ENCODE measurements at regions not wholly inside any gene's neighbourhood (a gene's known extent, or its start where the extent isn't known, plus 50 kb on each side); places are given as distances from the start of the nearest gene placed in this dataset.

GRCh38 chr10:91023700-91024398, 103.0 kb upstream of the ANKRD1 start:
- no peaks in the 10 kb centered on the region for H3K36me3 ChIP-seq (ENCODE audit: control insufficient read depth in 3 of 3, insufficient read depth in 2 of 3, low read depth in 1 of 3, low read length in 3 of 3)
- H3K4me3 ChIP-seq (ENCODE audit: low read depth in 1 of 3, low read length in 3 of 3): no peak overlapping the region
- no peaks in the 10 kb centered on the region for H3K9me3 ChIP-seq (ENCODE audit: control insufficient read depth in 2 of 2, insufficient read depth in 1 of 2, low read depth in 1 of 2, low read length in 1 of 2)
- DNase-seq (no peak), FAIRE-seq (no peak)
- H3K27ac ChIP-seq (ENCODE audit: low read depth in 1 of 3, low read length in 2 of 3): no peak overlapping the region
- H3K4me1 ChIP-seq (ENCODE audit: control insufficient read depth in 3 of 3, insufficient read depth in 2 of 3, low read depth in 1 of 3, low read length in 2 of 3): no peaks in the 10 kb centered on the region
- 69 to 81% (median 77%) methylated on average over 7 of the region's 7 CpGs for WGBS, 3 donors
- peaks cover 0 to 6% (median 0%) of the 10 kb centered on the region in 3 donors for H3K27me3 ChIP-seq (ENCODE audit: control insufficient read depth in 3 of 3, insufficient read depth in 3 of 3, low read length in 3 of 3)

GRCh38 chr10:91024541-91024940, 103.7 kb upstream of the ANKRD1 start:
- 65 to 71% (median 70%) methylated on average over 3 of the region's 3 CpGs for WGBS, 3 donors
- no peaks in the 10 kb centered on the region for H3K36me3 ChIP-seq (ENCODE audit: control insufficient read depth in 3 of 3, insufficient read depth in 2 of 3, low read depth in 1 of 3, low read length in 3 of 3)
- FAIRE-seq: no peak

GRCh38 chr10:91032611-91033206, 111.8 kb upstream of the ANKRD1 start:
- WGBS, 3 donors: 65 to 69% (median 67%) methylated on average over 5 of the region's 5 CpGs
- FAIRE-seq: no peak
- DNase-seq: no peak

More at GRCh38 chr10:91024541-91024940, 103.7 kb upstream of the ANKRD1 start:
- peaks cover 0 to 6% (median 0%) of the 10 kb centered on the region in 3 donors for H3K27me3 ChIP-seq (ENCODE audit: control insufficient read depth in 3 of 3, insufficient read depth in 3 of 3, low read length in 3 of 3)
- no peak overlapping the region for H3K27ac ChIP-seq (ENCODE audit: low read depth in 1 of 3, low read length in 2 of 3)
- no peaks in the 10 kb centered on the region for H3K9me3 ChIP-seq (ENCODE audit: control insufficient read depth in 2 of 2, insufficient read depth in 1 of 2, low read depth in 1 of 2, low read length in 1 of 2)
- no peak overlapping the region for H3K4me3 ChIP-seq (ENCODE audit: low read depth in 1 of 3, low read length in 3 of 3)
- no peak for DNase-seq
- no peaks in the 10 kb centered on the region for H3K4me1 ChIP-seq (ENCODE audit: control insufficient read depth in 3 of 3, insufficient read depth in 2 of 3, low read depth in 1 of 3, low read length in 2 of 3)

GRCh38 chr10:91033324-91033950, 112.5 kb upstream of the ANKRD1 start:
- Histone ChIP-seq H3K4me3 (ENCODE audit: low read depth in 1 of 3, low read length in 3 of 3) (no peak overlapping the region), H3K27me3 (ENCODE audit: control insufficient read depth in 3 of 3, insufficient read depth in 3 of 3, low read length in 3 of 3) (peaks cover 0 to 3% (median 0%) of the 10 kb centered on the region in 3 donors), H3K9me3 (ENCODE audit: control insufficient read depth in 2 of 2, insufficient read depth in 1 of 2, low read depth in 1 of 2, low read length in 1 of 2) (no peaks in the 10 kb centered on the region), H3K27ac (ENCODE audit: low read depth in 1 of 3, low read length in 2 of 3) (no peak overlapping the region), H3K36me3 (ENCODE audit: control insufficient read depth in 3 of 3, insufficient read depth in 2 of 3, low read depth in 1 of 3, low read length in 3 of 3) (no peaks in the 10 kb centered on the region), H3K4me1 (ENCODE audit: control insufficient read depth in 3 of 3, insufficient read depth in 2 of 3, low read depth in 1 of 3, low read length in 2 of 3) (no peaks in the 10 kb centered on the region)
- DNase-seq: no peak
- 46 to 65% (median 59%) methylated on average over 6 of the region's 6 CpGs for WGBS, 3 donors
- no peak for FAIRE-seq

More at GRCh38 chr10:91032611-91033206, 111.8 kb upstream of the ANKRD1 start:
- no peak overlapping the region for H3K27ac ChIP-seq (ENCODE audit: low read depth in 1 of 3, low read length in 2 of 3)
- no peaks in the 10 kb centered on the region for H3K9me3 ChIP-seq (ENCODE audit: control insufficient read depth in 2 of 2, insufficient read depth in 1 of 2, low read depth in 1 of 2, low read length in 1 of 2)
- peaks cover 0 to 3% (median 0%) of the 10 kb centered on the region in 3 donors for H3K27me3 ChIP-seq (ENCODE audit: control insufficient read depth in 3 of 3, insufficient read depth in 3 of 3, low read length in 3 of 3)
- no peaks in the 10 kb centered on the region for H3K36me3 ChIP-seq (ENCODE audit: control insufficient read depth in 3 of 3, insufficient read depth in 2 of 3, low read depth in 1 of 3, low read length in 3 of 3)
- H3K4me3 ChIP-seq (ENCODE audit: low read depth in 1 of 3, low read length in 3 of 3): no peak overlapping the region
- no peaks in the 10 kb centered on the region for H3K4me1 ChIP-seq (ENCODE audit: control insufficient read depth in 3 of 3, insufficient read depth in 2 of 3, low read depth in 1 of 3, low read length in 2 of 3)

GRCh38 chr10:91034042-91034441, 113.2 kb upstream of the ANKRD1 start:
- H3K27me3 ChIP-seq (ENCODE audit: control insufficient read depth in 3 of 3, insufficient read depth in 3 of 3, low read length in 3 of 3): peaks cover 0 to 3% (median 0%) of the 10 kb centered on the region in 3 donors
- H3K9me3 ChIP-seq (ENCODE audit: control insufficient read depth in 2 of 2, insufficient read depth in 1 of 2, low read depth in 1 of 2, low read length in 1 of 2): no peaks in the 10 kb centered on the region
- no peaks in the 10 kb centered on the region for H3K36me3 ChIP-seq (ENCODE audit: control insufficient read depth in 3 of 3, insufficient read depth in 2 of 3, low read depth in 1 of 3, low read length in 3 of 3)
- 39 to 62% (median 48%) methylated on average over 3 of the region's 3 CpGs for WGBS, 3 donors
- DNase-seq (peak in 1 of 2 donors; percentile 6), FAIRE-seq (no peak)
- H3K27ac ChIP-seq (ENCODE audit: low read depth in 1 of 3, low read length in 2 of 3): no peak overlapping the region
- no peak overlapping the region for H3K4me3 ChIP-seq (ENCODE audit: low read depth in 1 of 3, low read length in 3 of 3)
- no peaks in the 10 kb centered on the region for H3K4me1 ChIP-seq (ENCODE audit: control insufficient read depth in 3 of 3, insufficient read depth in 2 of 3, low read depth in 1 of 3, low read length in 2 of 3)

GRCh38 chr10:91034494-91035159, 113.7 kb upstream of the ANKRD1 start:
- DNase-seq: no peak
- no peak for FAIRE-seq
- Histone ChIP-seq H3K36me3 (ENCODE audit: control insufficient read depth in 3 of 3, insufficient read depth in 2 of 3, low read depth in 1 of 3, low read length in 3 of 3) (no peaks in the 10 kb centered on the region), H3K27ac (ENCODE audit: low read depth in 1 of 3, low read length in 2 of 3) (no peak overlapping the region), H3K4me1 (ENCODE audit: control insufficient read depth in 3 of 3, insufficient read depth in 2 of 3, low read depth in 1 of 3, low read length in 2 of 3) (no peaks in the 10 kb centered on the region), H3K9me3 (ENCODE audit: control insufficient read depth in 2 of 2, insufficient read depth in 1 of 2, low read depth in 1 of 2, low read length in 1 of 2) (no peaks in the 10 kb centered on the region), H3K27me3 (ENCODE audit: control insufficient read depth in 3 of 3, insufficient read depth in 3 of 3, low read length in 3 of 3) (peaks cover 0 to 3% (median 0%) of the 10 kb centered on the region in 3 donors), H3K4me3 (ENCODE audit: low read depth in 1 of 3, low read length in 3 of 3) (no peak overlapping the region)
- WGBS, 3 donors: 25 to 53% (median 37%) methylated on average over 9 of the region's 9 CpGs

- H3K27ac ChIP-seq (ENCODE audit: low read depth in 1 of 3, low read length in 2 of 3): no peak overlapping the region
- no peaks in the 10 kb centered on the region for H3K4me1 ChIP-seq (ENCODE audit: control insufficient read depth in 3 of 3, insufficient read depth in 2 of 3, low read depth in 1 of 3, low read length in 2 of 3)
- no peaks in the 10 kb centered on the region for H3K9me3 ChIP-seq (ENCODE audit: control insufficient read depth in 2 of 2, insufficient read depth in 1 of 2, low read depth in 1 of 2, low read length in 1 of 2)
- no peak for DNase-seq
- peaks cover 0 to 3% (median 0%) of the 10 kb centered on the region in 3 donors for H3K27me3 ChIP-seq (ENCODE audit: control insufficient read depth in 3 of 3, insufficient read depth in 3 of 3, low read length in 3 of 3)
- no peak for FAIRE-seq
- H3K4me3 ChIP-seq (ENCODE audit: low read depth in 1 of 3, low read length in 3 of 3): no peak overlapping the region
- 78 to 90% (median 78%) methylated on average over 8 of the region's 8 CpGs for WGBS, 3 donors
- H3K36me3 ChIP-seq (ENCODE audit: control insufficient read depth in 3 of 3, insufficient read depth in 2 of 3, low read depth in 1 of 3, low read length in 3 of 3): no peaks in the 10 kb centered on the region
Measured at GRCh38 chr10:91035650-91036292, 114.9 kb upstream of the ANKRD1 start.
